K562 (cell line): ENCODE measurements at regions not wholly inside any gene's neighbourhood (a gene's known extent, or its start where the extent isn't known, plus 50 kb on each side); places are given as distances from the start of the nearest gene placed in this dataset.

Source experiments
- ATAC-seq: fragments of 200-7000 bp; cut with Tn5 transposase; 3 replicates; pipeline ENCODE4 v1.9.1; 2020; ENCODE audit warnings: moderate library complexity
- BruUV-seq: library from RNA; stranded (reverse); fragments of 400-500 nt; replicated peaks from 2 replicates; lab custom pipeline; 2021; lab: Mats Ljungman, UMichigan
- CTCF ChIA-PET: fragments of 300-600 bp; formaldehyde crosslinking; extraction: SDS; loops from one replicate; lab custom pipeline; 2021; ENCODE audit warnings: low intra/inter-chr PET ratio; lab: Yijun Ruan, JAX
- POLR2A ChIA-PET: fragments of 300-600, 350-650 bp; sonication (Branson Sonifier 250); formaldehyde crosslinking; extraction: SDS; loops from one replicate; lab custom pipeline; 2021; ENCODE audit warnings: antibody characterized with exemption, inconsistent platforms; lab: Yijun Ruan, JAX
- DNase-seq, 4 experiments: peaks; one replicate each; pipeline versions ENCODE4 v3.0.0 to v3.0.0-alpha.2; 2011 to 2018; ENCODE audit warnings: low spot score in 3 of 4, mixed read lengths in 3 of 4; ENCODE audit errors: extremely low read depth in 1 of 4
- FAIRE-seq: peaks from 2 replicates; lab custom pipeline; 2011; peaks lifted over from hg19 to GRCh38; lab: Jason Lieb, UNC
- H2AFZ ChIP-seq: 2 replicates; pipeline ENCODE4 v1.6.0; 2011; ENCODE audit warnings: low read depth, low read length, control low read depth, inconsistent platforms
- H3K27ac ChIP-seq: fragments of 200-600 bp; 3 replicates; pipeline ENCODE4 v1.8.0; 2011; ENCODE audit warnings: low read depth, mild to moderate bottlenecking, control low read depth, inconsistent platforms, low read length, moderate library complexity, mixed read lengths; ENCODE audit errors: extremely low read depth
- H3K27me3 ChIP-seq, 2 experiments: fragments of 300-600 bp in 1 of 2; 2 replicates in 1 of 2; 3 replicates in 1 of 2; pipeline versions ENCODE4 v1.6.0 to v1.8.0; 2011; ENCODE audit warnings: inconsistent platforms in 2 of 2, low read length in 2 of 2, mild to moderate bottlenecking in 1 of 2, mixed read lengths in 1 of 2, moderate library complexity in 1 of 2; ENCODE audit not compliant: control insufficient read depth in 2 of 2, insufficient read depth in 2 of 2
- H3K36me3 ChIP-seq: fragments of 300-600 bp; 3 replicates; pipeline ENCODE4 v1.8.0; 2011; ENCODE audit warnings: mild to moderate bottlenecking, low read length, inconsistent platforms; ENCODE audit not compliant: control insufficient read depth, insufficient read depth
- H3K4me1 ChIP-seq, 2 experiments: fragments of 200-600 bp in 1 of 2; replicated peaks in 1 of 2; 2 replicates in 1 of 2; 3 replicates in 1 of 2; pipeline versions ENCODE4 v1.5.1 to v1.8.0; 2011; ENCODE audit warnings: inconsistent platforms in 2 of 2, low read length in 2 of 2, mild to moderate bottlenecking in 1 of 2, mixed read lengths in 1 of 2, moderate library complexity in 1 of 2; ENCODE audit not compliant: control insufficient read depth in 2 of 2, insufficient read depth in 2 of 2
- H3K4me2 ChIP-seq: 2 replicates; pipeline ENCODE4 v1.6.1; 2011; ENCODE audit warnings: low read length, control low read depth, inconsistent platforms, mixed read lengths; ENCODE audit not compliant: insufficient read depth
- H3K4me3 ChIP-seq: fragments of 200-600 bp; sonication (generic), shearing (Covaris generic); 2 replicates; pipeline ENCODE4 v1.5.1; 2016; ENCODE audit warnings: control low read depth, inconsistent platforms
- H3K79me2 ChIP-seq: fragments of 200-600 bp; 3 replicates; pipeline ENCODE4 v1.8.0; 2011; ENCODE audit warnings: low read length, inconsistent platforms; ENCODE audit not compliant: control insufficient read depth, insufficient read depth
- H3K9ac ChIP-seq, 2 experiments: 2 replicates each; pipeline versions ENCODE4 v1.6.0 to v1.6.1; 2011; ENCODE audit warnings: low read depth in 2 of 2, low read length in 2 of 2, control low read depth in 1 of 2, inconsistent platforms in 1 of 2, mild to moderate bottlenecking in 1 of 2, mixed read lengths in 1 of 2; ENCODE audit not compliant: insufficient read depth in 1 of 2
- H3K9me1 ChIP-seq: one replicate; pipeline ENCODE4 v1.6.0; 2011; ENCODE audit warnings: inconsistent platforms, mild to moderate bottlenecking, low read length, moderate library complexity; ENCODE audit not compliant: control insufficient read depth, insufficient read depth
- H3K9me3 ChIP-seq: replicated peaks from 2 replicates; pipeline ENCODE4 v1.5.1; 2011; ENCODE audit warnings: low read depth, low read length, inconsistent platforms; ENCODE audit not compliant: control insufficient read depth, insufficient read depth
- H4K20me1 ChIP-seq: replicated peaks from 2 replicates; pipeline ENCODE4 v1.6.1; 2011; ENCODE audit warnings: low read length, inconsistent platforms, mixed read lengths; ENCODE audit not compliant: control insufficient read depth, insufficient read depth
- BCOR ChIP-seq: fragments of 450-650 bp; IDR thresholded peaks from 2 replicates; pipeline ENCODE4 v1.6.1; 2016
- CEBPG ChIP-seq, 3 experiments: fragments of 200-800 bp in 1 of 3; sonication (Bioruptor generic) in 1 of 3; sonication (generic) in 1 of 3; formaldehyde crosslinking in 1 of 3; IDR thresholded peaks in 2 of 3; conservative IDR thresholded peaks in 1 of 3; 2 replicates each; pipeline versions ENCODE4 v1.6.1 to v1.8.0; 2016 to 2022; ENCODE audit warnings: missing compliant biosample characterization in 2 of 3, missing genetic modification characterization in 2 of 3, mild to moderate bottlenecking in 1 of 3, missing genetic modification reagents in 1 of 3
- FOXA1 ChIP-seq: fragments of 450-650 bp; IDR thresholded peaks from 2 replicates; pipeline ENCODE4 v1.6.1; 2016; ENCODE audit warnings: mild to moderate bottlenecking, borderline replicate concordance
- HMG20B ChIP-seq: fragments of 250-450 bp; sonication (Bioruptor Pico); IDR thresholded peaks from 2 replicates; pipeline ENCODE4 v1.5.0; 2021; ENCODE audit warnings: mild to moderate bottlenecking
- KLF16 ChIP-seq: IDR thresholded peaks from 2 replicates; pipeline ENCODE4 v1.6.1; 2016; ENCODE audit warnings: antibody characterized with exemption
- POLR2A ChIP-seq: fragments of 450-650 bp; conservative IDR thresholded peaks from 2 replicates; pipeline ENCODE4 v1.6.1; 2016
- POLR3A ChIP-seq: IDR thresholded peaks from 2 replicates; pipeline ENCODE4 v1.6.1; 2011; ENCODE audit warnings: borderline replicate concordance, mild to moderate bottlenecking, moderate library complexity; ENCODE audit not compliant: insufficient read length, insufficient read depth; ENCODE audit errors: extremely low read depth
- PURB ChIP-seq: sonication (generic); formaldehyde crosslinking; IDR thresholded peaks from 2 replicates; pipeline ENCODE4 v1.9.0; 2021; ENCODE audit warnings: low read depth, mild to moderate bottlenecking, missing genetic modification reagents
- RFX5 ChIP-seq: IDR thresholded peaks from 2 replicates; pipeline ENCODE4 v1.6.1; 2011; ENCODE audit warnings: low read depth, mild to moderate bottlenecking, improper control_type of control experiment, low read length
- SAP30 ChIP-seq: fragments of 200-600 bp; sonication (generic); IDR thresholded peaks from 2 replicates; pipeline ENCODE4 v1.6.1; 2012; ENCODE audit warnings: borderline replicate concordance, low read depth, mild to moderate bottlenecking, moderate library complexity, low read length, control low read depth, inconsistent platforms; ENCODE audit not compliant: insufficient read depth, poor library complexity, severe bottlenecking
- SOX6 ChIP-seq: fragments of 450-650 bp; IDR thresholded peaks from 2 replicates; pipeline ENCODE4 v1.6.1; 2014; ENCODE audit warnings: mild to moderate bottlenecking
- ZBTB1 ChIP-seq: sonication (generic); formaldehyde crosslinking; IDR thresholded peaks from 2 replicates; pipeline ENCODE4 v1.8.1; 2023; ENCODE audit warnings: missing genetic modification reagents, low read depth, mild to moderate bottlenecking, borderline replicate concordance
- ZBTB7A ChIP-seq: IDR thresholded peaks from 2 replicates; pipeline ENCODE4 v1.6.1; 2011; ENCODE audit warnings: low read depth, mild to moderate bottlenecking, low read length, moderate library complexity, borderline replicate concordance; ENCODE audit not compliant: control insufficient read depth
- ZNF316 ChIP-seq: fragments of 450-650 bp; IDR thresholded peaks from 2 replicates; pipeline ENCODE4 v1.6.1; 2016
- ZNF431 ChIP-seq: sonication (generic); formaldehyde crosslinking; IDR thresholded peaks from 2 replicates; pipeline ENCODE4 v1.8.0; 2022; ENCODE audit warnings: mild to moderate bottlenecking, missing genetic modification reagents
- ZNF766 ChIP-seq: fragments of 200-800 bp; sonication (Bioruptor generic); conservative IDR thresholded peaks from 2 replicates; pipeline ENCODE4 v1.6.1; 2016; ENCODE audit warnings: missing genetic modification characterization, missing compliant biosample characterization
- ZNF780A ChIP-seq: fragments of 250-450 bp; sonication (Bioruptor Pico); IDR thresholded peaks from 2 replicates; pipeline ENCODE4 v1.5.0; 2021; ENCODE audit warnings: mild to moderate bottlenecking
- ZZZ3 ChIP-seq: fragments of 450-650 bp; IDR thresholded peaks from 2 replicates; pipeline ENCODE4 v1.6.1; 2016; ENCODE audit warnings: antibody characterized with exemption, mild to moderate bottlenecking, moderate library complexity
- WGBS: fragments of 100-300 bp; shearing (Covaris generic); methylation state at CpG from one replicate; pipeline ENCODE4 v1.1.6; 2016; ENCODE audit warnings: low coverage, mixed read lengths; ENCODE audit not compliant: insufficient coverage; ENCODE audit errors: missing lambda C conversion rate; 5-methylcytosine and 5-hydroxymethylcytosine counted together
- in situ Hi-C: fragments of 300-500 bp; cut with MboI; formaldehyde crosslinking; loops from 4 replicates; pipeline ENCODE4 v1.15.0; 2018; ENCODE audit warnings: inconsistent platforms, mixed read lengths
- intact Hi-C: fragments of 100-400 bp; cut with micrococcal nuclease; formaldehyde crosslinking; loops from 2 replicates; pipeline ENCODE4 v1.14.2; 2022
- TF ChIP-seq, protein P1 (sequence below): fragments of 250-450 bp; sonication (Bioruptor Pico); IDR thresholded peaks from 2 replicates; pipeline ENCODE4 v1.5.0; 2020; ENCODE audit warnings: mild to moderate bottlenecking

DNA sequence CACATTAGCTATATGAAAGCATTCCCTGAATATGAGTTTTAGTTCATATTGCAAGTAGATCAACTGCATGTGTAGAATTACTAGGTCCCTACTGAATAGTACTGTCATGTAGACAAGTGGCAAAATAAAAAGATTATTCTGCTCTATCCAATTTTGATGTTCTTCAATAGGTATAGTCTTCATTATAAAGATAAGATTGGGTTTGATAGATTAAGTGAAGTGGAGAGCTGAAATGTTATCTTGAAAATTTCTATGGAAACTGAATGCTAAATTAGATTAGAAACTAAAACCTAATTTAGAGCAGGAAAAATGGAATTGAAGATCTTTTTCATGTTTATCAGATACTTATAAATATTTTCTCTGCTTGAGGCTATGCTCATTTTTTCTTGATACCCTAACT is 1610.0 kb downstream of the BRINP3 start:
- DNase-seq (no peak), ATAC-seq (no peak), FAIRE-seq (no peak)
- BruUV-seq: no TSS peak
- no peak overlapping the region for H3K4me2 ChIP-seq
- no peak overlapping the region for H3K9ac ChIP-seq
- no peak overlapping the region for H3K27ac ChIP-seq
- TF ChIP-seq ZZZ3: no peak
- TF ChIP-seq BCOR: no peak
- ChIA-PET POLR2A (no interaction called here), CTCF (no interaction called here)
- no peaks in the 10 kb centered on the region; the same call in 1 of the 2 replicates for H3K9me3 ChIP-seq
- no peaks in the 10 kb centered on the region for H3K9me1 ChIP-seq
- in situ Hi-C loops (no loop called here), intact Hi-C loops (no loop called here)
- H3K4me3 ChIP-seq: no peak overlapping the region
- no peak overlapping the region for H2AFZ ChIP-seq
- H3K4me1 ChIP-seq: no peaks in the 10 kb centered on the region
- H3K36me3 ChIP-seq: no peaks in the 10 kb centered on the region
- no peaks in the 10 kb centered on the region for H4K20me1 ChIP-seq
- H3K79me2 ChIP-seq: no peaks in the 10 kb centered on the region
- H3K27me3 ChIP-seq: no peaks in the 10 kb centered on the region

GRCh38 chr1:188871164-188871563 is 1606.5 kb downstream of the BRINP3 start:
- Histone ChIP-seq H3K36me3 (no peaks in the 10 kb centered on the region), H3K4me2 (no peak overlapping the region), H4K20me1 (no peaks in the 10 kb centered on the region), H3K27me3 (no peaks in the 10 kb centered on the region), H2AFZ (no peak overlapping the region), H3K4me3 (no peak overlapping the region), H3K27ac (no peak overlapping the region), H3K9me3 (no peaks in the 10 kb centered on the region; the same call in 1 of the 2 replicates), H3K9ac (no peak overlapping the region), H3K9me1 (no peaks in the 10 kb centered on the region), H3K79me2 (no peaks in the 10 kb centered on the region), H3K4me1 (no peaks in the 10 kb centered on the region)
- in situ Hi-C loops (no loop called here), intact Hi-C loops (no loop called here)
- CTCF ChIA-PET: no interaction called here
- 0% methylated on average over 1 of the region's 1 CpG for WGBS
- FAIRE-seq (no peak), DNase-seq (no peak), ATAC-seq (no peak)
- no TSS peak for BruUV-seq
- no peak for TF ChIP-seq PURB
- TF ChIP-seq, protein P1, sequence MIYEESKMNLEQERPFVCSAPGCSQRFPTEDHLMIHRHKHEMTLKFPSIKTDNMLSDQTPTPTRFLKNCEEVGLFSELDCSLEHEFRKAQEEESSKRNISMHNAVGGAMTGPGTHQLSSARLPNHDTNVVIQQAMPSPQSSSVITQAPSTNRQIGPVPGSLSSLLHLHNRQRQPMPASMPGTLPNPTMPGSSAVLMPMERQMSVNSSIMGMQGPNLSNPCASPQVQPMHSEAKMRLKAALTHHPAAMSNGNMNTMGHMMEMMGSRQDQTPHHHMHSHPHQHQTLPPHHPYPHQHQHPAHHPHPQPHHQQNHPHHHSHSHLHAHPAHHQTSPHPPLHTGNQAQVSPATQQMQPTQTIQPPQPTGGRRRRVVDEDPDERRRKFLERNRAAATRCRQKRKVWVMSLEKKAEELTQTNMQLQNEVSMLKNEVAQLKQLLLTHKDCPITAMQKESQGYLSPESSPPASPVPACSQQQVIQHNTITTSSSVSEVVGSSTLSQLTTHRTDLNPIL (CRISPR knock-in tag): no peak
- TF ChIP-seq ZNF316: no peak
- TF ChIP-seq ZNF780A: no peak
- no peak for TF ChIP-seq HMG20B (CRISPR knock-in tag)
- no peak for TF ChIP-seq SOX6
- TF ChIP-seq KLF16: no peak
- TF ChIP-seq ZBTB7A: no peak
- TF ChIP-seq ZNF431 (CRISPR knock-in tag): no peak
- no peak for TF ChIP-seq CEBPG (CRISPR knock-in tag; IDR thresholded peaks at IDR 0.05)
- no peak for TF ChIP-seq CEBPG (tag; conservative IDR thresholded peaks at IDR 0.05 in 1 of 2, IDR thresholded peaks at IDR 0.05 in 1 of 2)
- no peak for TF ChIP-seq SAP30
- TF ChIP-seq FOXA1: no peak
- TF ChIP-seq ZNF766 (CRISPR knock-in tag): no peak
- no peak for TF ChIP-seq RFX5
- TF ChIP-seq ZBTB1 (CRISPR knock-in tag): no peak
- TF ChIP-seq POLR2A: no peak
- no peak for TF ChIP-seq POLR3A
- POLR2A ChIA-PET: no interaction called here
